Breast epithelium (tissue), 3 donors: ENCODE measurements at regions not wholly inside any gene's neighbourhood (a gene's known extent, or its start where the extent isn't known, plus 50 kb on each side); places are given as distances from the start of the nearest gene placed in this dataset.

Experiments
- CTCF ChIP-seq, 3 donors: fragments of 450-650 bp; IDR thresholded peaks; one replicate each; pipeline ENCODE4 v1.5.1; 2016 to 2017; ENCODE audit warnings: antibody characterized with exemption in 3 of 3, mild to moderate bottlenecking in 3 of 3, moderate library complexity in 3 of 3
- POLR2A ChIP-seq: fragments of 450-650 bp; IDR thresholded peaks from one replicate; pipeline ENCODE4 v1.6.1; 2016; ENCODE audit warnings: antibody characterized with exemption, mild to moderate bottlenecking, moderate library complexity
- POLR2AphosphoS5 ChIP-seq, 3 donors: sonication (generic); formaldehyde crosslinking; IDR thresholded peaks; one replicate each; pipeline ENCODE4 v1.6.1; 2017; ENCODE audit warnings: antibody characterized with exemption in 3 of 3

GRCh38 chr1:198909973-198910372 is 271.1 kb downstream of the PTPRC start:
- TF ChIP-seq CTCF (IDR thresholded peaks at IDR 0.05) (no peak), POLR2A (no peak), POLR2AphosphoS5 (IDR thresholded peaks at IDR 0.05) (no peak)
